Liver (tissue), 8 donors: ENCODE measurements at regions not wholly inside any gene's neighbourhood (a gene's known extent, or its start where the extent isn't known, plus 50 kb on each side); places are given as distances from the start of the nearest gene placed in this dataset.

Experiments used
- DNase-seq: peaks from one replicate; pipeline ENCODE4 v3.0.0-alpha.2; 2017; ENCODE audit warnings: low spot score
- H3K27ac ChIP-seq, 2 donors: one replicate each; pipeline ENCODE4 v1.7.0; 2013; ENCODE audit warnings: inconsistent platforms in 2 of 2, low read length in 2 of 2, control low read depth in 1 of 2, low read depth in 1 of 2, mild to moderate bottlenecking in 1 of 2
- H3K27me3 ChIP-seq, 4 donors: one replicate each; pipeline versions ENCODE4 v1.6.1 to v1.7.0; 2013; ENCODE audit warnings: low read length in 3 of 4, inconsistent platforms in 1 of 4, mild to moderate bottlenecking in 1 of 4, moderate library complexity in 1 of 4; ENCODE audit not compliant: control insufficient read depth in 4 of 4, insufficient read depth in 4 of 4
- H3K36me3 ChIP-seq, 4 donors: one replicate each; pipeline versions ENCODE4 v1.6.1 to v1.7.0; 2013; ENCODE audit warnings: low read length in 3 of 4, mild to moderate bottlenecking in 3 of 4, low read depth in 1 of 4, moderate library complexity in 1 of 4; ENCODE audit not compliant: control insufficient read depth in 4 of 4, insufficient read depth in 3 of 4
- H3K4me1 ChIP-seq, 4 donors: one replicate each; pipeline versions ENCODE4 v1.6.1 to v1.7.0; 2013; ENCODE audit warnings: low read length in 3 of 4, mild to moderate bottlenecking in 3 of 4, moderate library complexity in 1 of 4; ENCODE audit not compliant: control insufficient read depth in 4 of 4, insufficient read depth in 4 of 4
- H3K4me3 ChIP-seq, 3 donors: one replicate each; pipeline versions ENCODE4 v1.6.1 to v1.7.0; 2013; ENCODE audit warnings: low read length in 3 of 3, control low read depth in 1 of 3, low read depth in 1 of 3, mild to moderate bottlenecking in 1 of 3
- H3K9ac ChIP-seq, 2 donors: one replicate each; pipeline ENCODE4 v1.7.0; 2013; ENCODE audit warnings: low read length in 2 of 2, mild to moderate bottlenecking in 2 of 2, moderate library complexity in 2 of 2, control low read depth in 1 of 2, low read depth in 1 of 2
- H3K9me3 ChIP-seq, 4 donors: one replicate each; pipeline versions ENCODE4 v1.6.1 to v1.7.0; 2013; ENCODE audit warnings: low read length in 3 of 4; ENCODE audit not compliant: control insufficient read depth in 4 of 4
- EGR1 ChIP-seq, 2 donors: IDR thresholded peaks; 2 replicates each; pipeline ENCODE4 v1.6.1; 2016 to 2018; ENCODE audit warnings: antibody characterized with exemption in 2 of 2, low read depth in 2 of 2
- HNF4G ChIP-seq: IDR thresholded peaks from 2 replicates; pipeline ENCODE4 v1.6.1; 2016; ENCODE audit warnings: antibody characterized with exemption
- JUND ChIP-seq, 2 donors: IDR thresholded peaks; 2 replicates each; pipeline ENCODE4 v1.6.1; 2016; ENCODE audit warnings: antibody characterized with exemption in 2 of 2
- RAD21 ChIP-seq, 2 donors: IDR thresholded peaks; 2 replicates each; pipeline ENCODE4 v1.6.1; 2016; ENCODE audit warnings: antibody characterized with exemption in 2 of 2, mild to moderate bottlenecking in 2 of 2
- SP1 ChIP-seq: IDR thresholded peaks from 2 replicates; pipeline ENCODE4 v1.6.1; 2018; ENCODE audit warnings: antibody characterized with exemption, mild to moderate bottlenecking
- TAF1 ChIP-seq: conservative IDR thresholded peaks from 2 replicates; pipeline ENCODE4 v1.6.1; 2016; ENCODE audit warnings: antibody characterized with exemption, mild to moderate bottlenecking
- YY1 ChIP-seq: IDR thresholded peaks from 2 replicates; pipeline ENCODE4 v1.6.1; 2016; ENCODE audit warnings: antibody characterized with exemption, mild to moderate bottlenecking
- WGBS: extraction: QIAGEN DNeasy Blood & Tissue Kit; methylation state at CpG from one replicate; pipeline ENCODE4 v1.1.7; 2013; 5-methylcytosine and 5-hydroxymethylcytosine counted together
- TF ChIP-seq, protein P1 (sequence below): fragments of 150-350 bp; IDR thresholded peaks from 2 replicates; pipeline ENCODE4 v1.5.1; 2017; ENCODE audit warnings: improper control_type of control experiment, low read depth, low read length; ENCODE audit not compliant: missing input control
- TF ChIP-seq, protein P2 (sequence below): IDR thresholded peaks from 2 replicates; pipeline ENCODE4 v1.6.1; 2016; ENCODE audit warnings: antibody characterized with exemption, mild to moderate bottlenecking
- TF ChIP-seq, protein P3 (sequence below): IDR thresholded peaks from 2 replicates; pipeline ENCODE4 v1.6.1; 2016; ENCODE audit warnings: antibody characterized with exemption
- TF ChIP-seq, protein P4 (sequence below): IDR thresholded peaks from 2 replicates; pipeline ENCODE4 v1.6.1; 2016; ENCODE audit warnings: antibody characterized with exemption
- TF ChIP-seq, protein P5 (sequence below): IDR thresholded peaks from 2 replicates; pipeline ENCODE4 v1.6.1; 2016; ENCODE audit warnings: antibody characterized with exemption
- donor health status: healthy.
- donor health status: healthy.
- donor health status: healthy.
- donor health status: healthy.
- donor health status: healthy.

DNA sequence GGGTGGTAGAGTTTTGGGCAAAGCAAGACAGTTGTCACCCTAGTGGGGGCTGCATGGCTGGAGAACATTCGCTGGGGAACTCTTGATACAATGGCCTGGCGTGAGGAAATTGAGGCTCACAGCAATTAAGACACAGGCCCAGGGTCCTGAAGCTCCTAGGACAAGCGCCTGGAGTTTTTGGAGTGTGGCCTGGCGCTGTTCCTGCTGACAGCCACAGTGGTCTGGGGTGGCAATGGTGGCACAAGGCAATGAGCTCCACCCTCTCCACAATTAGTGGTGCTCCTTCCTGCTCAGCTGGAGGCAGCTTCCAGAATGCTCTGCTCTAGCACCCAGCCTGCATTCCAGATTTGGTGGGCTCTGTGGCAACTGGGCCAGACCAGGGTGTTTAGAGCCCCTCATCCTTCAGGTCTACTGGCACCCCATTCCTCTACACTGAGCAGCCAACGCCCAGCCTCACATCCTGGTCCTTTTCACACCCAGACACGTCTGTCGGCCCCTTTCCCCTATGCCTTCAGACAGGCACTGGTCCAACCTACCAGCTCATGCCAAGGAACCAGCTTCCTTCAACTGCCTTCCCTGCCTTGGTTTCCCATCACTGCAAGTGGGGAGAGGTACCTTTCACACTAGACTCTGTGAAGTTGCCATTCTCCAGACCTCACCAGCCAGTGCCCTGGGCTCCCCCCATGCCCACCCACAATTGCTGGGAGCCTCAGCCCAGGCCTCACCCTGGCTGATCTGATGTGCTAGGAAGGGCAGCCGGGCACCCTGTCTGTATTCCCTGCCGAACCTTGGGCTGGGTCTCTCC lies 138.1 kb upstream of the COL5A1 start (continued):
- TF ChIP-seq, protein P1, sequence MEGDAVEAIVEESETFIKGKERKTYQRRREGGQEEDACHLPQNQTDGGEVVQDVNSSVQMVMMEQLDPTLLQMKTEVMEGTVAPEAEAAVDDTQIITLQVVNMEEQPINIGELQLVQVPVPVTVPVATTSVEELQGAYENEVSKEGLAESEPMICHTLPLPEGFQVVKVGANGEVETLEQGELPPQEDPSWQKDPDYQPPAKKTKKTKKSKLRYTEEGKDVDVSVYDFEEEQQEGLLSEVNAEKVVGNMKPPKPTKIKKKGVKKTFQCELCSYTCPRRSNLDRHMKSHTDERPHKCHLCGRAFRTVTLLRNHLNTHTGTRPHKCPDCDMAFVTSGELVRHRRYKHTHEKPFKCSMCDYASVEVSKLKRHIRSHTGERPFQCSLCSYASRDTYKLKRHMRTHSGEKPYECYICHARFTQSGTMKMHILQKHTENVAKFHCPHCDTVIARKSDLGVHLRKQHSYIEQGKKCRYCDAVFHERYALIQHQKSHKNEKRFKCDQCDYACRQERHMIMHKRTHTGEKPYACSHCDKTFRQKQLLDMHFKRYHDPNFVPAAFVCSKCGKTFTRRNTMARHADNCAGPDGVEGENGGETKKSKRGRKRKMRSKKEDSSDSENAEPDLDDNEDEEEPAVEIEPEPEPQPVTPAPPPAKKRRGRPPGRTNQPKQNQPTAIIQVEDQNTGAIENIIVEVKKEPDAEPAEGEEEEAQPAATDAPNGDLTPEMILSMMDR: no peak
- TF ChIP-seq JUND (IDR thresholded peaks at IDR 0.05): no peak

DNA sequence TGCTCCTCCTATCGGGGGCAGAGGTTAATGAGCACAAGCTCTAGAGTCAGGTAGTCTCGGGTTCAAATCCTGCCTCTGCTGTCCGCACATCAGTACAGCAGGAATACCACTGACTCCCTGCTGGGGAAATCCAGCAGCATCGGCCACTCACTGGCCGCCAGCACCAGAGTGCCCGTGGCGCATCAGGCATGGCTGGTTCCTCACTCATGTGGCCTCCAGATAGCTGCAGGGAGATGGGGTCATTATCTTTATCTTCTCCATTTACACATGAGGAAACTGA lies 137.6 kb upstream of the COL5A1 start:
- Histone ChIP-seq H3K27me3 (peaks cover 0 to 4% (median 3%) of the 10 kb centered on the region in 4 donors), H3K4me3 (no peak overlapping the region), H3K36me3 (no peaks in the 10 kb centered on the region), H3K9ac (no peak overlapping the region), H3K27ac (no peak overlapping the region), H3K4me1 (no peaks in the 10 kb centered on the region), H3K9me3 (no peaks in the 10 kb centered on the region)
- no peak for DNase-seq
- WGBS: 83% methylated on average over 7 of the region's 7 CpGs
- TF ChIP-seq, protein P2, sequence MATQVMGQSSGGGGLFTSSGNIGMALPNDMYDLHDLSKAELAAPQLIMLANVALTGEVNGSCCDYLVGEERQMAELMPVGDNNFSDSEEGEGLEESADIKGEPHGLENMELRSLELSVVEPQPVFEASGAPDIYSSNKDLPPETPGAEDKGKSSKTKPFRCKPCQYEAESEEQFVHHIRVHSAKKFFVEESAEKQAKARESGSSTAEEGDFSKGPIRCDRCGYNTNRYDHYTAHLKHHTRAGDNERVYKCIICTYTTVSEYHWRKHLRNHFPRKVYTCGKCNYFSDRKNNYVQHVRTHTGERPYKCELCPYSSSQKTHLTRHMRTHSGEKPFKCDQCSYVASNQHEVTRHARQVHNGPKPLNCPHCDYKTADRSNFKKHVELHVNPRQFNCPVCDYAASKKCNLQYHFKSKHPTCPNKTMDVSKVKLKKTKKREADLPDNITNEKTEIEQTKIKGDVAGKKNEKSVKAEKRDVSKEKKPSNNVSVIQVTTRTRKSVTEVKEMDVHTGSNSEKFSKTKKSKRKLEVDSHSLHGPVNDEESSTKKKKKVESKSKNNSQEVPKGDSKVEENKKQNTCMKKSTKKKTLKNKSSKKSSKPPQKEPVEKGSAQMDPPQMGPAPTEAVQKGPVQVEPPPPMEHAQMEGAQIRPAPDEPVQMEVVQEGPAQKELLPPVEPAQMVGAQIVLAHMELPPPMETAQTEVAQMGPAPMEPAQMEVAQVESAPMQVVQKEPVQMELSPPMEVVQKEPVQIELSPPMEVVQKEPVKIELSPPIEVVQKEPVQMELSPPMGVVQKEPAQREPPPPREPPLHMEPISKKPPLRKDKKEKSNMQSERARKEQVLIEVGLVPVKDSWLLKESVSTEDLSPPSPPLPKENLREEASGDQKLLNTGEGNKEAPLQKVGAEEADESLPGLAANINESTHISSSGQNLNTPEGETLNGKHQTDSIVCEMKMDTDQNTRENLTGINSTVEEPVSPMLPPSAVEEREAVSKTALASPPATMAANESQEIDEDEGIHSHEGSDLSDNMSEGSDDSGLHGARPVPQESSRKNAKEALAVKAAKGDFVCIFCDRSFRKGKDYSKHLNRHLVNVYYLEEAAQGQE: no peak
- TF ChIP-seq, protein P3, sequence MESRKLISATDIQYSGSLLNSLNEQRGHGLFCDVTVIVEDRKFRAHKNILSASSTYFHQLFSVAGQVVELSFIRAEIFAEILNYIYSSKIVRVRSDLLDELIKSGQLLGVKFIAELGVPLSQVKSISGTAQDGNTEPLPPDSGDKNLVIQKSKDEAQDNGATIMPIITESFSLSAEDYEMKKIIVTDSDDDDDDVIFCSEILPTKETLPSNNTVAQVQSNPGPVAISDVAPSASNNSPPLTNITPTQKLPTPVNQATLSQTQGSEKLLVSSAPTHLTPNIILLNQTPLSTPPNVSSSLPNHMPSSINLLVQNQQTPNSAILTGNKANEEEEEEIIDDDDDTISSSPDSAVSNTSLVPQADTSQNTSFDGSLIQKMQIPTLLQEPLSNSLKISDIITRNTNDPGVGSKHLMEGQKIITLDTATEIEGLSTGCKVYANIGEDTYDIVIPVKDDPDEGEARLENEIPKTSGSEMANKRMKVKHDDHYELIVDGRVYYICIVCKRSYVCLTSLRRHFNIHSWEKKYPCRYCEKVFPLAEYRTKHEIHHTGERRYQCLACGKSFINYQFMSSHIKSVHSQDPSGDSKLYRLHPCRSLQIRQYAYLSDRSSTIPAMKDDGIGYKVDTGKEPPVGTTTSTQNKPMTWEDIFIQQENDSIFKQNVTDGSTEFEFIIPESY: no peak
- TF ChIP-seq, protein P4, sequence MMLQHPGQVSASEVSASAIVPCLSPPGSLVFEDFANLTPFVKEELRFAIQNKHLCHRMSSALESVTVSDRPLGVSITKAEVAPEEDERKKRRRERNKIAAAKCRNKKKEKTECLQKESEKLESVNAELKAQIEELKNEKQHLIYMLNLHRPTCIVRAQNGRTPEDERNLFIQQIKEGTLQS: no peak
- TF ChIP-seq JUND (IDR thresholded peaks at IDR 0.05): no peak
- TF ChIP-seq EGR1 (IDR thresholded peaks at IDR 0.05; ENCODE audit: low read depth in 2 of 2): no peak

DNA sequence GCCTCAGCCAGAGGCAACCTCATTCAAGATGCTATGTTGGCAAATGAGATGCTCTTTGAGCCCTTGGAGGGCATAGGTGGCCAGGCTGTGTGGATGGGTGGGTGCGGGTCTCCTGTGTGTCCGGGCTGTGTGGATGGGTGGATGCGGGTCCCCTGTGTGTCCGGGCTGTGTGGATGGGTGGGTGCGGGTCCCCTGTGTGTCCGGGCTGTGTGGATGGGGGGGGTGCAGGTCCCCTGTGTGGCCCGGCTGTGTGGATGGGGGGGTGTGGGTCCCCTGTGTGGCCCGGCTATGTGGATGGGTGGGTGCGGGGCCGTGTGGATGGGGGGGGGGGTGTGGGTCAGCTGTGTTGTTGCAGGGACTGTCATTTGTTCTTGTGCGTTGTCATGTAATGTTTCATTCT lies 136.6 kb upstream of the COL5A1 start:
- H3K36me3 ChIP-seq: no peaks in the 10 kb centered on the region
- no peak for DNase-seq
- H3K27ac ChIP-seq: no peak overlapping the region
- H3K9me3 ChIP-seq: no peaks in the 10 kb centered on the region
- no peaks in the 10 kb centered on the region for H3K4me1 ChIP-seq
- TF ChIP-seq YY1 (no peak), EGR1 (IDR thresholded peaks at IDR 0.05; ENCODE audit: low read depth in 2 of 2) (no peak), SP1 (no peak), RAD21 (IDR thresholded peaks at IDR 0.05) (no peak), TAF1 (no peak), HNF4G (no peak)
- TF ChIP-seq, protein P5, sequence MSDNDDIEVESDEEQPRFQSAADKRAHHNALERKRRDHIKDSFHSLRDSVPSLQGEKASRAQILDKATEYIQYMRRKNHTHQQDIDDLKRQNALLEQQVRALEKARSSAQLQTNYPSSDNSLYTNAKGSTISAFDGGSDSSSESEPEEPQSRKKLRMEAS: no peak
- TF ChIP-seq, protein P3: no peak
- TF ChIP-seq, protein P4: no peak
- H3K9ac ChIP-seq: no peak overlapping the region
- 79% methylated on average over 11 of the region's 11 CpGs for WGBS
- no peak overlapping the region for H3K4me3 ChIP-seq
- H3K27me3 ChIP-seq: peaks cover 0 to 4% (median 3%) of the 10 kb centered on the region in 4 donors
